Stimulated activated CD4-positive, alpha-beta T cell treated with anti-CD3 and anti-CD28 coated beads, TNF-alpha, amount 100 ng/mL, for 1 hour (primary cell): ENCODE measurements at regions not wholly inside any gene's neighbourhood (a gene's known extent, or its start where the extent isn't known, plus 50 kb on each side); places are given as distances from the start of the nearest gene placed in this dataset.
"Not testable (repeated sequence)": the region's sequence is repeated elsewhere in the genome, so short reads cannot be mapped to it uniquely, and the experiment has no call there.

Experiments used
- DNase-seq, 3 donors: peaks; one replicate each; pipeline ENCODE4 v3.0.0-alpha.2; 2020; ENCODE audit warnings: low read depth in 3 of 3, low spot score in 1 of 3

DNA sequence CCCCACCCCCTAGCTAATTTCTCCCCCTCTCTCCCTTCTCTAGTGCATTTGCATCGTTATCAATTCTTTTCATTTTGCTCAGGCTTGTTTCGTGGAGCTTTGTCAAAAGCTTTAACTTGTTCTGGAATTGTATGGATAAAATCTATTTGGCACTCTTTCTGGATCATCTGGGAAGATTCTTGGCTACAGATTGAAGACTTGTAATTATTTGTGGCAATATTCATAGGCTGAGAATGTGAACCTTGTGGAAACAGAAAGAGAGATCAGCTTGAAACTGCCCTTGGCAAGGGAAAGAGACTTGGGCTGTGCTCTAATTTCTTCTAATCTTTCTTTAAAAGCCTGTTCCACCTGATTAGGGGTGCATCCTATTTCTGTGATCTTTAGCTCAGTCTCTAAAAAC lies 340.6 kb upstream of the DAB2 start:
- DNase-seq, result no peak

- no peak for DNase-seq
Observed at GRCh38 chr5:39762761-39763160, 338.0 kb upstream of the DAB2 start.

- DNase-seq, result no peak
Observed at GRCh38 chr5:39761199-39761950, 336.6 kb upstream of the DAB2 start.

- DNase-seq, result no peak
Observed at GRCh38 chr5:39760385-39761198, 335.8 kb upstream of the DAB2 start.

- no peak for DNase-seq
Observed at GRCh38 chr5:39759701-39760100, 334.9 kb upstream of the DAB2 start.

GRCh38 chr5:39758426-39758825 lies 333.6 kb upstream of the DAB2 start:
- DNase-seq, result no peak

DNA sequence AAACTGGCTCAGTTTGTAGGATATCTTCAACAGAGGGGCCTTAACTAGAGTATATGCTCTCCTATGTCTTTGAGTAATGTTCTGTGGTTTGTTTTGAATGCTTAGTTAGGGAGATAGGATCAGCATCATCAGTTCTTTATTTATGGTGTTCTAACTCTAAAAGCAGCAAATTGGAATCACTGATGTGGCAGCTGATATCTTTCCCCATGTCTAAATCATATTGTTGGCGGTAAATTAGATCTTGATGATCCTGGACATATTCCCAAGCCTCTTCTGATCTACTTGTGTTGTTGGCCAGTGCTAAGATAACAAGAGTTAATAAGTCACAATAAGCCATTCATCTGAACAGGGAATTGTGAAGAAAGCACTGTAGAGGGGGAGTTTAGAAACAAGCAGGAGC lies 332.4 kb upstream of the DAB2 start:
- DNase-seq, result no peak

DNA sequence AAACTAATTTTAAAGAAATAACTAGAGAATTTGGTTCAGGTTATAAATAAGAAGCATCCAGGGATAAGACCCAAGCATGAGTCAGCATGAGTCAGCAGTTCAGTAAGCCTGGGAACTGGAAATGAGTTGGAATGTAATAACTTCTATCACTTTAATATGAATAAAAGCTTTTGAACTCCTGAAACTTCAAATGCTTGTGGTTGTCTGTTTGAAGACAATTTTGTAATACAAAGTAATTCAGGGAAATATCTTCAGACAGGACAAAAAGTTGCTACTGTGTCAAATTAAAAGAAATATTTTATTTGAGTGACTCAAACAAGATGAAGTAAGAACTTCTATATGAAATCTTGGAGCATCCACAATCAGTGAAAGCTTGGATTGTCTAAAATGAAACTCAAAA lies 331.2 kb upstream of the DAB2 start:
- no peak for DNase-seq

GRCh38 chr5:39755452-39755851 lies 330.7 kb upstream of the DAB2 start:
- no peak for DNase-seq

- not testable (repeated sequence) for DNase-seq
Observed at GRCh38 chr5:39753747-39754146, 329.0 kb upstream of the DAB2 start.

DNA sequence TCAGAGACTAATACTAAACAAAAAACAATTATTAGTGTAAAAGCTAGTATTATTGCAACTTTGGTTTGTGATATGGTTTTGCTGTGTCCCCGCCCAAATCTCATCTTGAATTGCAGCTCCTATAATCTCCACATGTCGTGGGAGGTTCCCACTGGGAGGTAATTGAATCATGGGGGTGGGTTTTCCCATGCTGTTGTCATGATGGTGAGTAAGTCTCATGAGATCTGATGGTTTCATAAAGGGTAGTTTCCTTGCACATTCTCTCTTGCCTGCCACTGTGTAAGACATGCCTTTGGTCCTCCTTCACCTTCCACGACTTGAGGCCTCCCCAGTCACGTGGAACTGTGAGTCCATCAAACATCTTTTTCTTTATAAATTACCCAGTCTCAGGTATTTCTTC lies 325.9 kb upstream of the DAB2 start:
- DNase-seq, result no peak

DNA sequence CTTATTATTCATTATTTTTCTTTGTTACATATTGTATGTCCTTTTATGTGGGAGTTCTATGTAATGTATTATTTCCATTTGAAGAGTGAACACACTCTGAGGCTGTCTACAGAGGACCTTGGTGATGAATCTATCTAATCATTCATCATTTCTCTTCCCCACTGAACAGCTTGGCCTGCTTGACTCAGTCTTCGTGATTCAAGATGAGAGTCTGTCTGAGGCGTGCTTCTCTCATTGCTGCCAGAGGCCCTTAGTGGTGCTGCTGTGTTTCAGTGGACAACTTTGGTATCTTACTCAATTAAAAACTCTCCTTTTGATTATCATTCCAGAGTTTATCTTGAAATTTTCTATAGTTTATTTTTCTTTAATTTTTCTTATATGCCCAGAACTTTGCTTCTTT lies 318.1 kb upstream of the DAB2 start:
- DNase-seq, result no peak

DNA sequence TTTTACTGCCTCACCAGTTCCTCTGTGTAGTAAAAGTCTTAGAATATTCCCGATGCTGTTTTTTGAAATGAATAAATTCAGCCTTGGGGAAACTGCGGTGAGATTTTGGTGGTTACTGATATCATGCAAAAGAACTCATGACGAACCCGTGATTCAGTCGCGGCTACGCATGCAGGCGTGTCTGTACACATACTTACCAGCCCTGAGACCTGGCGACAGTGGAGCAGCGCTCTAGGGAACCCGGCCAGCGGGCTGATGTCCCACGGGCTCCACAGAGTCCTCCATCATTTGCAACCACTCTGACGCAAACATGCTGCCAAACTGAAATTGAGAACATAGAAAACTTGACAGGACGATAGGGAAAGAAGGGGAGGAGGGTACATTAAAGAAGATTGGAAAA lies 315.6 kb upstream of the DAB2 start:
- no peak for DNase-seq

GRCh38 chr5:39732166-39732565 lies 307.4 kb upstream of the DAB2 start:
- DNase-seq, result no peak

DNA sequence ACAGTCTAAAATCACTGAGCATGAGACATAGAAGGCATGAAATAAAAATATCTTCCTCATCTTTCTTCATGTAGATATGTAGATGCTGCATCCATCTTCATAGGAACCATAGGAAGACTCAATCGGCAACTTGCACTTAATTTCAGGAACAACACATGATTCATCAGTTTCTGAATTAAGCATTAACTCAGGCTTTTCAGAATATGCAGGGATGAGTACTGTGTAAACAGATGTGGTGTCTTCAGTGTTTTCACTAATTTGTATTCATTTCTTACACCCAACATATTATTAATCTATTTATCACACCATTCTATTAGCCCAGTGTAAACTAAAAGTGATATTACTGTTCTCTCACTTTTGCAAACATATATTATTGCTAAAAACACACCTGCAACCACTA lies 305.9 kb upstream of the DAB2 start:
- DNase-seq, result no peak

DNA sequence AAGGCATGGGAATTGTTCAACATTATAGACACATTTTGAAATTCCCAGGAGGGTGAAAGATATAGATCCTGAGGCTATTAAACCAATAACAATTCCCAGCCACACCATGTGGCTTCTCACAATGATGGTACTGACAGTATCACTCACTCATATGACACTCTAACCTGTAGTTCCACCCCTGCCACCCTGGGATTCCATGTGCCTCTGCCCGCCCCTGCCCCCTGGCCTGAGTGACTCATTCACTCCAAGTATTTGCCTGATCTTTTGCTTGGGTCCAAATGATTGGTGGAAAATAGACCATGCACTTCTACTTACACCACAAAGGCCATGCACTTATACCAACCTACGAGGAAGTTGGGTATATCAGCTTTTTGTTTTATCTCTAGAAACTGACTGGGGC lies 305.2 kb upstream of the DAB2 start:
- DNase-seq, result no peak

GRCh38 chr5:39726467-39726866 lies 301.7 kb upstream of the DAB2 start:
- DNase-seq, result no peak

DNA sequence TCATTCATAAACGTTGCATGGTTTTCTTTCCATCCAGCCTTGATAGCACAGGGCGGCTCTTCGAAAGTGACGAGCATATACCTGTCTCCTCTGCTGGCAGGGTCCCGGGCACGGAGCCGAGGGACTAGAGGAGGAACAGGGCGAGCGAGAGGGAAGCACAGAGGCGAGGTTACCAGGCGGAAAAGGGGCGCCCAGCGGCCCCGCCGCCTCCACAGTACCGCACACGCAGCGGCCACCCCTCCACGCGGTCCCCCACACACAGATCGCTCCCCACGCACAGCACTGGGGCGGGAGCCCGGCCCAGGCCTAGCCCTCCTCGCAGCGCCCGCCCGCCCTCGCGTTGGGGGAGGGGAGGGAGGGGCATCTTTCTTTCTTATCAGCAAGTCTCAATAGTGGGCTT lies 296.6 kb upstream of the DAB2 start:
- no peak for DNase-seq

DNA sequence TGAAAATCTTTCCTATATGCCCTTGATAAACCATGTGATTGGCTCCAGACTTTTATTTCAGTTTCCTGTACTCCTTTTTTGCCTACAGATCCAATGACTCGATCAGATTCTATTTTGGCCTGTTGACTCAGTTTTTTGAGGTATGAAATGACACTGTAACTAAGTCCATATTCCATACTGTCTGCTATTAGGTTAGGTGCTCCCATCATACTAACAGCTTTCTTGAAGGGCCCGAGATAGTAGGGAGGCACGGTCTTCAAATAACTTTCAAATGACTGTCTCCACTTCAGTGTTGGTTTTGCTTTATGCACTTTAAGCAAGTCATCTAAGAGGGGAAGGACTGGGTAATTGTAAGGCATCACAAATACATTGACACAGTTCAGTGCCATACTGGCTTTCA lies 295.4 kb upstream of the DAB2 start:
- DNase-seq, result no peak

GRCh38 chr5:39717176-39717897 lies 292.6 kb upstream of the DAB2 start:
- DNase-seq, result no peak

- DNase-seq, result peak in 1 of 3 donors; percentile 2
Observed at GRCh38 chr5:39716532-39717028, 291.8 kb upstream of the DAB2 start.
